SKM-1 treated with dmso at 0.1 percent for 144 hours (cell line): ENCODE measurements at regions not wholly inside any gene's neighbourhood (a gene's known extent, or its start where the extent isn't known, plus 50 kb on each side); places are given as distances from the start of the nearest gene placed in this dataset.
"Not testable (repeated sequence)": the region's sequence is repeated elsewhere in the genome, so short reads cannot be mapped to it uniquely, and the experiment has no call there.

Experiments
- DNase-seq: peaks from one replicate; lab custom pipeline; 2025; ENCODE audit not compliant: unreplicated experiment; lab: John Stamatoyannopoulos, UW

- no peak for DNase-seq
Measured at GRCh38 chr22:22193923-22194322, 50.7 kb upstream of the VPREB1 start.

GRCh38 chr22:22193462-22193861 is 51.1 kb upstream of the VPREB1 start:
- DNase-seq, result not testable (repeated sequence)

- DNase-seq, result not testable (repeated sequence)
Measured at GRCh38 chr22:22193006-22193405, 51.6 kb upstream of the VPREB1 start.

GRCh38 chr22:22189796-22190195 is 54.8 kb upstream of the VPREB1 start:
- not testable (repeated sequence) for DNase-seq

GRCh38 chr22:22187863-22188262 is 56.7 kb upstream of the VPREB1 start:
- not testable (repeated sequence) for DNase-seq

- no peak for DNase-seq
Measured at GRCh38 chr22:22187299-22187698, 57.3 kb upstream of the VPREB1 start.

GRCh38 chr22:22185844-22186499 is 58.6 kb upstream of the VPREB1 start:
- DNase-seq, result no peak

- DNase-seq, result no peak
Measured at GRCh38 chr22:22185217-22185616, 59.4 kb upstream of the VPREB1 start.

- DNase-seq, result no peak
Measured at GRCh38 chr22:22184277-22184807, 60.2 kb upstream of the VPREB1 start.

GRCh38 chr22:22182990-22183264 is 61.7 kb upstream of the VPREB1 start:
- no peak for DNase-seq

GRCh38 chr22:22182218-22182989 is 62.2 kb upstream of the VPREB1 start:
- no peak for DNase-seq

GRCh38 chr22:22181341-22181850 is 63.2 kb upstream of the VPREB1 start:
- DNase-seq, result no peak

GRCh38 chr22:22180738-22181285 is 63.8 kb upstream of the VPREB1 start:
- DNase-seq, result no peak

GRCh38 chr22:22179858-22180257 is 64.7 kb upstream of the VPREB1 start:
- no peak for DNase-seq

- no peak for DNase-seq
Measured at GRCh38 chr22:22178992-22179391, 65.6 kb upstream of the VPREB1 start.

- DNase-seq, result no peak
Measured at GRCh38 chr22:22178355-22178965, 66.1 kb upstream of the VPREB1 start.

GRCh38 chr22:22176929-22177616 is 67.5 kb upstream of the VPREB1 start:
- DNase-seq, result no peak

- not testable (repeated sequence) for DNase-seq
Measured at GRCh38 chr22:22172896-22173628, 71.5 kb upstream of the VPREB1 start.

- DNase-seq, result no peak
Measured at GRCh38 chr22:22171357-22172218, 73.0 kb upstream of the VPREB1 start.
